IMR-90 (cell line): ENCODE measurements at regions not wholly inside any gene's neighbourhood (a gene's known extent, or its start where the extent isn't known, plus 50 kb on each side); places are given as distances from the start of the nearest gene placed in this dataset.

ENCODE experiments used
- ATAC-seq: fragments of 200-7000 bp; cut with Tn5 transposase; 2 replicates; pipeline ENCODE4 v1.9.1; 2020; ENCODE audit warnings: low read depth, mild to moderate bottlenecking, moderate library complexity
- BruUV-seq: library from RNA; stranded (reverse); fragments of 400-500 nt; replicated peaks from 2 replicates; lab custom pipeline; 2021; lab: Mats Ljungman, UMichigan
- CTCF ChIA-PET: fragments of 300-600 bp; formaldehyde crosslinking; extraction: SDS; loops from one replicate; lab custom pipeline; 2021; ENCODE audit warnings: antibody characterized with exemption; lab: Yijun Ruan, JAX
- POLR2A ChIA-PET: fragments of 300-600 bp; sonication (Branson Sonifier 250); formaldehyde crosslinking; loops from one replicate; lab custom pipeline; 2022; ENCODE audit warnings: antibody characterized with exemption; ENCODE audit not compliant: unreplicated experiment; lab: Charles Lee
- DNase-seq: peaks from one replicate; pipeline ENCODE4 v3.0.0; 2013
- H2AFZ ChIP-seq: replicated peaks from 2 replicates; pipeline ENCODE3; 2013; ENCODE audit warnings: low read length, mild to moderate bottlenecking; ENCODE audit not compliant: poor library complexity
- H2AK5ac ChIP-seq: 2 replicates; pipeline ENCODE4 v1.6.1; 2013; ENCODE audit warnings: low read depth, low read length, inconsistent platforms
- H2AK9ac ChIP-seq: replicated peaks from 2 replicates; pipeline ENCODE3; 2013; ENCODE audit warnings: mild to moderate bottlenecking, low read depth, low read length, moderate library complexity; ENCODE audit not compliant: poor library complexity
- H2BK120ac ChIP-seq: 2 replicates; pipeline ENCODE4 v1.6.1; 2013; ENCODE audit warnings: low read depth, low read length, inconsistent platforms
- H2BK15ac ChIP-seq: 3 replicates; pipeline ENCODE4 v1.6.1; 2013; ENCODE audit warnings: low read depth, low read length, inconsistent platforms
- H2BK20ac ChIP-seq: 2 replicates; pipeline ENCODE4 v1.6.1; 2013; ENCODE audit warnings: low read depth, mild to moderate bottlenecking, inconsistent platforms, low read length, moderate library complexity
- H2BK5ac ChIP-seq: 2 replicates; pipeline ENCODE4 v1.6.1; 2013; ENCODE audit warnings: mild to moderate bottlenecking, low read depth, low read length, inconsistent platforms; ENCODE audit not compliant: poor library complexity, severe bottlenecking
- H3K14ac ChIP-seq: replicated peaks from 2 replicates; pipeline ENCODE4 v1.6.1; 2013; ENCODE audit warnings: low read depth, low read length, inconsistent platforms
- H3K18ac ChIP-seq: 2 replicates; pipeline ENCODE4 v1.6.1; 2013; ENCODE audit warnings: low read depth, low read length, control low read depth
- H3K23ac ChIP-seq: 2 replicates; pipeline ENCODE4 v1.6.1; 2013; ENCODE audit warnings: low read depth, low read length, inconsistent platforms
- H3K27ac ChIP-seq: 2 replicates; pipeline ENCODE4 v1.5.1; 2013; ENCODE audit warnings: mild to moderate bottlenecking, control low read depth, low read length; ENCODE audit not compliant: insufficient read depth
- H3K27me3 ChIP-seq: 2 replicates; pipeline ENCODE4 v1.6.1; 2013; ENCODE audit warnings: low read length; ENCODE audit not compliant: control insufficient read depth, insufficient read depth
- H3K36me3 ChIP-seq: 2 replicates; pipeline ENCODE4 v1.6.1; 2013; ENCODE audit warnings: low read length, mixed read lengths; ENCODE audit not compliant: control insufficient read depth, insufficient read depth
- H3K4ac ChIP-seq: 2 replicates; pipeline ENCODE4 v1.6.1; 2013; ENCODE audit warnings: low read depth, low read length, inconsistent platforms
- H3K4me1 ChIP-seq: 2 replicates; pipeline ENCODE4 v1.6.1; 2013; ENCODE audit warnings: low read length, mixed read lengths; ENCODE audit not compliant: control insufficient read depth, insufficient read depth
- H3K4me2 ChIP-seq: 2 replicates; pipeline ENCODE4 v1.6.1; 2013; ENCODE audit warnings: low read depth, mild to moderate bottlenecking, control low read depth, low read length, moderate library complexity
- H3K4me3 ChIP-seq: 2 replicates; pipeline ENCODE4 v1.5.1; 2013; ENCODE audit warnings: low read depth, mild to moderate bottlenecking, control low read depth, low read length, moderate library complexity; ENCODE audit not compliant: insufficient read depth
- H3K56ac ChIP-seq: 2 replicates; pipeline ENCODE4 v1.6.1; 2013; ENCODE audit warnings: low read length, inconsistent platforms; ENCODE audit not compliant: insufficient read depth; ENCODE audit errors: extremely low read depth
- H3K79me1 ChIP-seq, 2 experiments: 2 replicates each; pipeline ENCODE4 v1.6.1; 2013; ENCODE audit warnings: low read length in 2 of 2, inconsistent platforms in 1 of 2, low read depth in 1 of 2
- H3K9ac ChIP-seq: 2 replicates; pipeline ENCODE4 v1.6.1; 2013; ENCODE audit warnings: low read depth, low read length, control low read depth
- H3K9me1 ChIP-seq: 2 replicates; pipeline ENCODE4 v1.6.1; 2013; ENCODE audit warnings: low read length, inconsistent platforms; ENCODE audit not compliant: insufficient read depth
- H3K9me3 ChIP-seq: 2 replicates; pipeline ENCODE4 v1.6.1; 2013; ENCODE audit warnings: low read length; ENCODE audit not compliant: control insufficient read depth, insufficient read depth
- H4K20me1 ChIP-seq: 2 replicates; pipeline ENCODE4 v1.6.1; 2013; ENCODE audit warnings: low read length, inconsistent platforms; ENCODE audit not compliant: insufficient read depth
- H4K5ac ChIP-seq: 2 replicates; pipeline ENCODE4 v1.6.1; 2013; ENCODE audit warnings: mild to moderate bottlenecking, low read depth, low read length, control low read depth
- H4K8ac ChIP-seq, 2 experiments: 2 replicates each; pipeline ENCODE4 v1.6.1; 2013; ENCODE audit warnings: low read depth in 2 of 2, low read length in 2 of 2, control low read depth in 1 of 2, inconsistent platforms in 1 of 2
- H4K91ac ChIP-seq: 2 replicates; pipeline ENCODE4 v1.6.1; 2013; ENCODE audit warnings: low read depth, low read length, inconsistent platforms; ENCODE audit not compliant: insufficient read depth
- BHLHE40 ChIP-seq: fragments of 150-350 bp; IDR thresholded peaks from 2 replicates; pipeline ENCODE4 v1.6.1; 2016; ENCODE audit warnings: mild to moderate bottlenecking, low read depth, low read length
- CEBPB ChIP-seq: IDR thresholded peaks from 2 replicates; pipeline ENCODE4 v1.6.1; 2012; ENCODE audit warnings: low read depth, low read length, improper control_type of control experiment
- CHD1 ChIP-seq: IDR thresholded peaks from 2 replicates; pipeline ENCODE4 v1.6.1; 2012; ENCODE audit warnings: low read depth, low read length, improper control_type of control experiment
- CTCF ChIP-seq: conservative IDR thresholded peaks from 2 replicates; pipeline ENCODE4 v1.5.1; 2012; ENCODE audit warnings: mild to moderate bottlenecking, low read depth, low read length, improper control_type of control experiment
- ELK1 ChIP-seq: fragments of 150-350 bp; IDR thresholded peaks from 2 replicates; pipeline ENCODE4 v1.6.1; 2016; ENCODE audit warnings: low read depth, mild to moderate bottlenecking, low read length, moderate library complexity, borderline replicate concordance
- FOS ChIP-seq: fragments of 150-350 bp; IDR thresholded peaks from 2 replicates; pipeline ENCODE4 v1.6.1; 2016; ENCODE audit warnings: low read depth, low read length
- MAFK ChIP-seq: IDR thresholded peaks from 2 replicates; pipeline ENCODE4 v1.6.1; 2012; ENCODE audit warnings: low read depth, low read length, improper control_type of control experiment
- MAZ ChIP-seq: IDR thresholded peaks from 2 replicates; pipeline ENCODE4 v1.6.1; 2012; ENCODE audit warnings: low read depth, mild to moderate bottlenecking, low read length, improper control_type of control experiment, moderate library complexity, borderline replicate concordance
- MXI1 ChIP-seq: IDR thresholded peaks from 2 replicates; pipeline ENCODE4 v1.6.1; 2012; ENCODE audit warnings: low read depth, mild to moderate bottlenecking, low read length, moderate library complexity, borderline replicate concordance
- NFE2L2 ChIP-seq: fragments of 150-350 bp; IDR thresholded peaks from 2 replicates; pipeline ENCODE4 v1.6.1; 2016; ENCODE audit warnings: low read depth, mild to moderate bottlenecking, low read length
- POLR2A ChIP-seq: IDR thresholded peaks from 2 replicates; pipeline ENCODE4 v1.6.1; 2012; ENCODE audit warnings: mild to moderate bottlenecking, low read depth, low read length
- RAD21 ChIP-seq: IDR thresholded peaks from 2 replicates; pipeline ENCODE4 v1.6.1; 2012; ENCODE audit warnings: low read length, improper control_type of control experiment
- RCOR1 ChIP-seq: IDR thresholded peaks from 2 replicates; pipeline ENCODE4 v1.6.1; 2012; ENCODE audit warnings: mild to moderate bottlenecking, low read length, improper control_type of control experiment; ENCODE audit not compliant: insufficient replicate concordance
- RFX5 ChIP-seq: IDR thresholded peaks from 2 replicates; pipeline ENCODE4 v1.8.0; 2012; ENCODE audit warnings: low read depth, mild to moderate bottlenecking, low read length, moderate library complexity
- SMC3 ChIP-seq: fragments of 150-350 bp; IDR thresholded peaks from 2 replicates; pipeline ENCODE4 v1.6.1; 2016; ENCODE audit warnings: low read depth, mild to moderate bottlenecking, antibody characterized with exemption, low read length, moderate library complexity
- USF2 ChIP-seq: fragments of 150-350 bp; IDR thresholded peaks from 2 replicates; pipeline ENCODE4 v1.6.1; 2017; ENCODE audit warnings: mild to moderate bottlenecking, antibody characterized with exemption, low read length, low read depth
- WGBS, 2 experiments: methylation state at CpG; one replicate each; pipeline versions ENCODE4 v1.1.5 to v1.1.7; 2013; ENCODE audit warnings: missing lambda C conversion rate in 2 of 2; ENCODE audit not compliant: insufficient read length in 1 of 2; ENCODE audit errors: extremely low coverage in 2 of 2; 5-methylcytosine and 5-hydroxymethylcytosine counted together
- dilution Hi-C: fragments of 300-500 bp; cut with HindIII; formaldehyde crosslinking; loops from one replicate; pipeline ENCODE4 v1.14.3; 2018; ENCODE audit warnings: low sequenced_read_pairs; ENCODE audit not compliant: unreplicated experiment
- in situ Hi-C: fragments of 300-500 bp; cut with MboI; formaldehyde crosslinking; loops from 3 replicates; pipeline ENCODE4 v1.14.3; 2019; ENCODE audit warnings: low sequenced_read_pairs, inconsistent platforms, mixed read lengths
- intact Hi-C: fragments of 100-400 bp; cut with micrococcal nuclease; formaldehyde crosslinking; loops from 2 replicates; pipeline ENCODE4 v1.10.0; 2022

GRCh38 chr4:171397175-171397574, 416.0 kb upstream of the GALNTL6 start:
- Histone ChIP-seq H4K5ac (no peak overlapping the region), H3K27me3 (no peaks in the 10 kb centered on the region), H2AK9ac (no peak overlapping the region), H3K14ac (no peak overlapping the region), H3K9me3 (peaks cover 11% of the 10 kb centered on the region), H3K27ac (no peak overlapping the region), H4K91ac (no peak overlapping the region), H3K9ac (no peak overlapping the region), H4K20me1 (no peaks in the 10 kb centered on the region), H3K4me1 (no peaks in the 10 kb centered on the region), H3K4ac (no peak overlapping the region), H2BK5ac (no peak overlapping the region), H3K4me2 (no peak overlapping the region), H3K36me3 (no peaks in the 10 kb centered on the region), H2BK15ac (no peak overlapping the region), H3K4me3 (no peak overlapping the region), H3K56ac (no peak overlapping the region), H2AK5ac (no peak overlapping the region), H3K9me1 (no peaks in the 10 kb centered on the region), H3K18ac (no peak overlapping the region), H2BK20ac (no peak overlapping the region), H3K23ac (no peak overlapping the region), H2AFZ (no peak overlapping the region), H4K8ac (no peak overlapping the region), H3K79me1 (no peaks in the 10 kb centered on the region), H2BK120ac (no peak overlapping the region)
- BruUV-seq: no TSS peak
- ChIA-PET CTCF (no interaction called here), POLR2A (no interaction called here)
- ATAC-seq (no peak), DNase-seq (no peak)
- dilution Hi-C loops: no loop called here
- TF ChIP-seq CEBPB (no peak), POLR2A (no peak), CHD1 (no peak), NFE2L2 (no peak), RCOR1 (no peak), MAZ (no peak), ELK1 (no peak), BHLHE40 (no peak), USF2 (no peak), MXI1 (no peak), MAFK (no peak), CTCF (no peak), RAD21 (no peak), RFX5 (no peak), SMC3 (no peak), FOS (no peak)
- in situ Hi-C loops: no loop called here
- intact Hi-C loops: no loop called here
- WGBS, 2 experiments: no CpG with 5 or more reads among the region's 6 CpGs
